A673 (cell line): ENCODE measurements at regions not wholly inside any gene's neighbourhood (a gene's known extent, or its start where the extent isn't known, plus 50 kb on each side); places are given as distances from the start of the nearest gene placed in this dataset.

Experiments used
- BruUV-seq: library from RNA; stranded (reverse); fragments of 400-500 nt; replicated peaks from 2 replicates; lab custom pipeline; 2021; lab: Mats Ljungman, UMichigan
- CTCF ChIA-PET: fragments of 300-600 bp; sonication (Branson Sonifier 250); formaldehyde crosslinking; loops from one replicate; lab custom pipeline; 2022; ENCODE audit warnings: antibody characterized with exemption; lab: Charles Lee
- POLR2A ChIA-PET: fragments of 300-600 bp; sonication (Branson Sonifier 250); formaldehyde crosslinking; loops from one replicate; lab custom pipeline; 2022; ENCODE audit warnings: antibody characterized with exemption; ENCODE audit not compliant: low non-redundant PET; lab: Charles Lee
- DNase-seq: peaks from one replicate; pipeline ENCODE4 v3.0.0-alpha.2; 2015; ENCODE audit warnings: low spot score
- H3K27ac ChIP-seq: fragments of 200-600 bp; sonication (generic); 2 replicates; pipeline ENCODE4 v1.5.1; 2016; ENCODE audit warnings: mixed run types, low read depth, mild to moderate bottlenecking, mixed read lengths, antibody characterized with exemption, low read length; ENCODE audit not compliant: poor library complexity, severe bottlenecking
- H3K27me3 ChIP-seq: fragments of 200-600 bp; sonication (generic); replicated peaks from 2 replicates; pipeline ENCODE4 v1.6.1; 2017; ENCODE audit warnings: mixed run types, low read depth, mild to moderate bottlenecking, mixed read lengths, antibody characterized with exemption, low read length; ENCODE audit not compliant: insufficient read depth, poor library complexity
- H3K36me3 ChIP-seq: fragments of 200-600 bp; sonication (generic); 2 replicates; pipeline ENCODE4 v1.6.1; 2016; ENCODE audit warnings: mixed run types, mild to moderate bottlenecking, mixed read lengths, antibody characterized with exemption, low read length; ENCODE audit not compliant: insufficient read depth, poor library complexity, severe bottlenecking
- H3K4me1 ChIP-seq: fragments of 200-600 bp; sonication (generic); 2 replicates; pipeline ENCODE4 v1.6.1; 2017; ENCODE audit warnings: mixed run types, mild to moderate bottlenecking, mixed read lengths, antibody characterized with exemption, low read length; ENCODE audit not compliant: insufficient read depth, poor library complexity, severe bottlenecking
- H3K4me3 ChIP-seq: fragments of 200-600 bp; sonication (generic); 2 replicates; pipeline ENCODE4 v1.5.1; 2016; ENCODE audit warnings: low read depth, mixed run types, mild to moderate bottlenecking, mixed read lengths, low read length; ENCODE audit not compliant: poor library complexity, severe bottlenecking
- H3K9me3 ChIP-seq: fragments of 200-600 bp; sonication (generic); 2 replicates; pipeline ENCODE4 v1.6.1; 2016; ENCODE audit warnings: mixed run types, low read depth, mild to moderate bottlenecking, mixed read lengths, antibody characterized with exemption, low read length; ENCODE audit not compliant: poor library complexity, severe bottlenecking
- CTCF ChIP-seq: fragments of 300-800, 200-600 bp; sonication (generic); conservative IDR thresholded peaks from 2 replicates; pipeline ENCODE4 v1.5.1; 2017; ENCODE audit warnings: low read depth, mild to moderate bottlenecking, antibody characterized with exemption, low read length, moderate library complexity, mixed read lengths
- EZH2 ChIP-seq: fragments of 200-600 bp; sonication (generic); IDR thresholded peaks from 2 replicates; pipeline ENCODE4 v1.6.1; 2017; ENCODE audit warnings: borderline replicate concordance, low read depth, mild to moderate bottlenecking, mixed read lengths, antibody characterized with exemption, low read length; ENCODE audit not compliant: poor library complexity, severe bottlenecking
- intact Hi-C: fragments of 100-400 bp; cut with micrococcal nuclease; formaldehyde crosslinking; loops from one replicate; pipeline ENCODE4 v1.10.0; 2022; ENCODE audit not compliant: unreplicated experiment

- Histone ChIP-seq H3K27ac (no peak overlapping the region), H3K27me3 (peaks cover 4% of the 10 kb centered on the region), H3K9me3 (no peaks in the 10 kb centered on the region), H3K4me1 (peaks cover 4% of the 10 kb centered on the region), H3K4me3 (no peak overlapping the region), H3K36me3 (no peaks in the 10 kb centered on the region)
- DNase-seq, result no peak
- intact Hi-C loops, result no loop called here
- no peak for TF ChIP-seq CTCF
- no peak for TF ChIP-seq EZH2
- ChIA-PET CTCF (no interaction called here), POLR2A (no interaction called here)
- no TSS peak for BruUV-seq
Observed at GRCh38 chr10:10796774-10797415, 220.8 kb upstream of the CELF2 start.

- ChIA-PET POLR2A (no interaction called here), CTCF (no interaction called here)
- no peaks in the 10 kb centered on the region for H3K36me3 ChIP-seq
- TF ChIP-seq EZH2 (no peak), CTCF (no peak)
- no peak for DNase-seq
- BruUV-seq, result no TSS peak
- intact Hi-C loops, result no loop called here
- peaks cover 4% of the 10 kb centered on the region for H3K4me1 ChIP-seq
- H3K27ac ChIP-seq, result no peak overlapping the region
- H3K27me3 ChIP-seq, result peaks cover 4% of the 10 kb centered on the region
- H3K9me3 ChIP-seq, result no peaks in the 10 kb centered on the region
- H3K4me3 ChIP-seq, result no peak overlapping the region
Observed at GRCh38 chr10:10797513-10797912, 220.2 kb upstream of the CELF2 start.

DNA sequence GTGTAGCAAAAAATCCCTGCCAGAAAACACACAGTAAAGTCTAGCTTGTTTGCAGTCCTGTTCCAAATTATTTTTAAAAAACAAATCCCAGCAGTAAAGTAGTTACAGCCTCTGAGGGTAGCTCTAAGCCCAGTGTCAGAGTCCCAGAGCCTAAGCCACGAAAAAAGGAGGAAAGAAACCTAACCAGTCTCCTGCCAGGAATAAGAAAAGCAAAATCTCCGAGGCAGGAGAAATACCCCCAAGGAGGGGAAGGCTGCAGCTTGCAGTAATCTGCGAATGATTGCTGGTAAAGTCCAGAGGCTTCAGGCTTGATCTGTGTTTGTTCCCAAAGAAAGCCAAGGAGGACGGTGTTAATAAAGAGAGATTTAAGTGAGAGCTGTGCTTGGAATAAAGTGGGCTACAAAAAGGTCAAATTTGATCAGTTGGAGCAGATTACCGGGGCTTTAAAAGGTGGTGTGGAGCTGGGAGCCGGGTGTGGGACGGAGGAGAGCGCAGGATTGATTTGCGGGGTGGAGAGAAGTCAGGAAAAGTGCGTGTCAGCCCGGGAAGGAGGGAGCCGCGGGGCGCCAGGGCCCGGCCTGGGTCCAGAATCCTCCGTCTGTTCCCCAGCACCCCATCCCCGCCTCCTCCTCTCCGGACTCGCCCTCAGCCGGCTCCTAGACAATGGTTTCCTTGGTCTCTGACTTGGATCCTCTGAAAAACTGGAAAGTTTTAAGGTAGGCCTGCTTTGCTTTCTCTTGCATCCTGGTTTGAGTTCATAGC lies 219.4 kb upstream of the CELF2 start:
- Histone ChIP-seq H3K27ac (no peak overlapping the region), H3K27me3 (peaks cover 4% of the 10 kb centered on the region), H3K4me3 (no peak overlapping the region), H3K9me3 (no peaks in the 10 kb centered on the region), H3K36me3 (no peaks in the 10 kb centered on the region), H3K4me1 (no peaks in the 10 kb centered on the region)
- intact Hi-C loops, result no loop called here
- no peak for TF ChIP-seq EZH2
- BruUV-seq, result no TSS peak
- ChIA-PET POLR2A (no interaction called here), CTCF (no interaction called here)
- DNase-seq, result no peak
